ENCODE measurements at regions not wholly inside any gene's neighbourhood (a gene's known extent, or its start where the extent isn't known, plus 50 kb on each side); places are given as distances from the start of the nearest gene placed in this dataset.

DNA sequence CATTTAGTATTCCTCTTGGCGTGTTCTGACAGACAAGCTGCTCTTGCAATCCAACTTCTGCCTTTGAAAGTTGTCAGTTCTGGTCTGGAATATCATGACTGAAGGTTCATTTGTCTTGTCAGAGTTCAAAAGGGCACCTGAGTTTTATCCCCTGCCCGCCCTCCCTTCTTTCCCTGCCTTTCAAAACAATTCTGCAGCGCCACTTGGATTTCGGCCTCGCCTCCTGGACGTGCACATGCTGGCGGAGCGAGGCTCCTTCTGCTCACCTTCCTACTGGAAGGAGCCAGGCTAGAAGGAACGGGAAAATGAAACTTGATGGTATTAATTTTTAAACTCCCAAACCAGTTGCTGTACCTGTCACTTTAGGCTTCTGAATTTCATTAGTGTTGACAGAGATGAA lies 55.7 kb upstream of the HDGFL1 start:
- DNase-seq (ENCODE audit: unreplicated experiment) = no peak
- H3K27me3 Mint-ChIP-seq (ENCODE audit: insufficient read depth, unreplicated experiment) = no peaks in the 10 kb centered on the region
- ChIA-PET CTCF (interaction anchor here (0.7 to 0.8 kb wide), 2 partner anchors 38 to 163 kb away, joined by 3 read pairs; no protein-coding TSS in a partner anchor), POLR2A (interaction anchor here (1.2 kb wide), 1 partner anchor 10 kb away, joined by 7 read pairs; no protein-coding TSS in a partner anchor)
- no peaks in the 10 kb centered on the region for H3K4me1 Mint-ChIP-seq (ENCODE audit: insufficient read depth, unreplicated experiment)
- no peaks in the 10 kb centered on the region for H3K36me3 Mint-ChIP-seq (ENCODE audit: insufficient read depth, unreplicated experiment)
- H3K9me3 Mint-ChIP-seq (ENCODE audit: unreplicated experiment) = no peaks in the 10 kb centered on the region
- intact Hi-C loops (cut with micrococcal nuclease) = no loop called here
- BruUV-seq (replicated peaks) = no TSS peak
- H3K4me3 Mint-ChIP-seq (ENCODE audit: unreplicated experiment) = no peak overlapping the region
- no peak overlapping the region for H3K27ac Mint-ChIP-seq (ENCODE audit: low read depth, unreplicated experiment)
- TF ChIP-seq, protein P1, sequence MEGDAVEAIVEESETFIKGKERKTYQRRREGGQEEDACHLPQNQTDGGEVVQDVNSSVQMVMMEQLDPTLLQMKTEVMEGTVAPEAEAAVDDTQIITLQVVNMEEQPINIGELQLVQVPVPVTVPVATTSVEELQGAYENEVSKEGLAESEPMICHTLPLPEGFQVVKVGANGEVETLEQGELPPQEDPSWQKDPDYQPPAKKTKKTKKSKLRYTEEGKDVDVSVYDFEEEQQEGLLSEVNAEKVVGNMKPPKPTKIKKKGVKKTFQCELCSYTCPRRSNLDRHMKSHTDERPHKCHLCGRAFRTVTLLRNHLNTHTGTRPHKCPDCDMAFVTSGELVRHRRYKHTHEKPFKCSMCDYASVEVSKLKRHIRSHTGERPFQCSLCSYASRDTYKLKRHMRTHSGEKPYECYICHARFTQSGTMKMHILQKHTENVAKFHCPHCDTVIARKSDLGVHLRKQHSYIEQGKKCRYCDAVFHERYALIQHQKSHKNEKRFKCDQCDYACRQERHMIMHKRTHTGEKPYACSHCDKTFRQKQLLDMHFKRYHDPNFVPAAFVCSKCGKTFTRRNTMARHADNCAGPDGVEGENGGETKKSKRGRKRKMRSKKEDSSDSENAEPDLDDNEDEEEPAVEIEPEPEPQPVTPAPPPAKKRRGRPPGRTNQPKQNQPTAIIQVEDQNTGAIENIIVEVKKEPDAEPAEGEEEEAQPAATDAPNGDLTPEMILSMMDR (IDR thresholded peaks at IDR 0.05; ENCODE audit: unreplicated experiment) = no peak

DNA sequence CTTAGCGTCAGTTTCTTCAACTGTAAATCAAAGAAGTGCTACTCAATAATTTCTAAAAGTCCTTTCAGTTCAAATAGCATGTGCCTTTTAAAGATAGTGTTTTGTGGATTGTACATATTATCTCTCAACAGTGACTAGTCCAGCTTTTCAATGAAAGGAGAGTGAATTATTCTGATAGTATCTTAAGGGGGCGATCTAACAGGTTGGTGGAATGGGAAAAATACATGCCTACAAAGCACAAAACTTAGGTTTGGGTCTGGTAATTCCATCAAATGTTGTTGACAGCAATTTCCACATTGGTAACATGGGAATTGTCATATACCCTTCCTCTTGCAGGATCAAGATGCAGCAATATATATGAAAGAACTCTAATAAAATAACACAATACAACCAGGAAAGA lies 50.1 kb upstream of the HDGFL1 start:
- Mint-ChIP-seq H3K4me3 (ENCODE audit: unreplicated experiment) (no peak overlapping the region), H3K36me3 (ENCODE audit: insufficient read depth, unreplicated experiment) (no peaks in the 10 kb centered on the region), H3K9me3 (ENCODE audit: unreplicated experiment) (no peaks in the 10 kb centered on the region), H3K4me1 (ENCODE audit: insufficient read depth, unreplicated experiment) (no peaks in the 10 kb centered on the region), H3K27ac (ENCODE audit: low read depth, unreplicated experiment) (no peak overlapping the region), H3K27me3 (ENCODE audit: insufficient read depth, unreplicated experiment) (no peaks in the 10 kb centered on the region)
- DNase-seq (ENCODE audit: unreplicated experiment) = no peak
- intact Hi-C loops (cut with micrococcal nuclease) = no loop called here
- ChIA-PET CTCF (interaction anchor here (0.6 kb wide), 1 partner anchor 547 kb away, joined by 4 read pairs; no protein-coding TSS in a partner anchor), POLR2A (no interaction called here)
- TF ChIP-seq, protein P1 (IDR thresholded peaks at IDR 0.05; ENCODE audit: unreplicated experiment) = no peak
- no TSS peak for BruUV-seq (replicated peaks)

Measured in MCF 10A (cell line).